GM20000 (cell line): ENCODE measurements at regions not wholly inside any gene's neighbourhood (a gene's known extent, or its start where the extent isn't known, plus 50 kb on each side); places are given as distances from the start of the nearest gene placed in this dataset.

Experiments used
- DNase-seq: peaks from one replicate; pipeline ENCODE4 v3.0.0; 2012; ENCODE audit warnings: low spot score
- TF ChIP-seq, protein P1 (sequence below): IDR thresholded peaks from 2 replicates; pipeline ENCODE4 v1.5.1; 2012; ENCODE audit warnings: mild to moderate bottlenecking, control low read depth; ENCODE audit errors: extremely low read depth, missing control alignments

DNA sequence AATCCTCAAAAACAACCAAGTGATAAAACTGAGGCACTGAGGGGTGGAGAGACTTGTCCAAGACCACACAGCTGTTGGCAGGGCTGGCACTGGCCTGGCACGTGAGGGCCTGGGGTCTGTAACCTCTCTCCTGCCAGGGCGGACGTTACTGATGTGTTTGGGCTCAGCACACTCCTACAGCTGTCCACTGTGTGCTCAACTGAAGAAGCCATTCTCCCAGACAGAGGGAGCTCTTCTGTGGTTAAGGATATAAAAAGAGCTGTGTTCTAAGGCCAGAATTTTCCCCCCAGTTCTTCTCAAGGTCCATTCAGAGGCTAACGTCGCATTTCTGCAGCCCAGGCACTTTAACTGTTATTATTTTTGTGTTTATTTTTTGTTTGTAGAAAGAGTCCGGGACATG, 429.0 kb upstream of the ATP11B start:
- TF ChIP-seq, protein P1, sequence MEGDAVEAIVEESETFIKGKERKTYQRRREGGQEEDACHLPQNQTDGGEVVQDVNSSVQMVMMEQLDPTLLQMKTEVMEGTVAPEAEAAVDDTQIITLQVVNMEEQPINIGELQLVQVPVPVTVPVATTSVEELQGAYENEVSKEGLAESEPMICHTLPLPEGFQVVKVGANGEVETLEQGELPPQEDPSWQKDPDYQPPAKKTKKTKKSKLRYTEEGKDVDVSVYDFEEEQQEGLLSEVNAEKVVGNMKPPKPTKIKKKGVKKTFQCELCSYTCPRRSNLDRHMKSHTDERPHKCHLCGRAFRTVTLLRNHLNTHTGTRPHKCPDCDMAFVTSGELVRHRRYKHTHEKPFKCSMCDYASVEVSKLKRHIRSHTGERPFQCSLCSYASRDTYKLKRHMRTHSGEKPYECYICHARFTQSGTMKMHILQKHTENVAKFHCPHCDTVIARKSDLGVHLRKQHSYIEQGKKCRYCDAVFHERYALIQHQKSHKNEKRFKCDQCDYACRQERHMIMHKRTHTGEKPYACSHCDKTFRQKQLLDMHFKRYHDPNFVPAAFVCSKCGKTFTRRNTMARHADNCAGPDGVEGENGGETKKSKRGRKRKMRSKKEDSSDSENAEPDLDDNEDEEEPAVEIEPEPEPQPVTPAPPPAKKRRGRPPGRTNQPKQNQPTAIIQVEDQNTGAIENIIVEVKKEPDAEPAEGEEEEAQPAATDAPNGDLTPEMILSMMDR, result no peak
- DNase-seq, result no peak

DNA sequence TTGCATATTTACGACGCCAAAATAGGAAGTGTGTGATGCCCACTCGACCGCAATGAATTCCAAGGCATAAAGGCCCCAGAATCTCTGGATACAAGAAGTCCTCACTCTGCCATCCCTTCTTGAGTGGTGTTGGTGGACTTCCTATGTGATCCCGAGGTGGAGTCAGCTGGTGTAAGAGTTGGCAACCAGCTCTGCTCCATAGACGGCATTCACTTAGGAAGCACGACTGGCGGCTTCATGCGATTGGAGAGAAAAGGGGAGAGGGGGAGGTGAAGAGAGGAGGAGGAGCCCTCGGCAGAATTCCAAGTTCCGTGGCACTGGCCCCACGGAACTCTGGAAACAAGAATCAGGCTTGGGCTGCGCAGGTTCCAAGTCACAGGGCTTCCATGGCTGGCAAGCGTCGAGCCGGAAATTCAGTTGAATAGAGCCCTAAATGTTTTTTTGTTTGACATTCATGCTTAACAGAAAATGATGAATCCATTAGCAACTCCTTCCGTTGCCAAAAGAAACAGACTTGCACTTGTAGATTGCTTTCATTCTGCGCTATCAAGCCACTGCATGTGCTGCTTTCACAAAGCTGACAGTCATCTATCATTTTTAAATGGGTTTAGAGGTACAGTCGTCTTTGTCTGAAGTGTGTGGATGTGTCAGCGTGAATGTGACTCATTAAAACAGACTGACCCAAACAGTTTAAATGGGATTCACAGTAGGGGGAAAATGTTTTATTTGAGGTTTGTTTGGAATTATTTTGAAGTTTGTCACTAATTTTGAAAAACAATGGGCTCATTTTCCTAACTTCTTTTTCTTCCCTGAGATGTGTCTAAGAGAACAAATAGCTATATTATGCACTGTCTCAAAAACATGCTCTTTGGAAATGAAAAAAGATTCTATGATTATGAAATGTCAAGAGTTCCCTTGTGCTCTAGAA, 428.3 kb upstream of the ATP11B start:
- DNase-seq, result no peak
- TF ChIP-seq, protein P1, result no peak

DNA sequence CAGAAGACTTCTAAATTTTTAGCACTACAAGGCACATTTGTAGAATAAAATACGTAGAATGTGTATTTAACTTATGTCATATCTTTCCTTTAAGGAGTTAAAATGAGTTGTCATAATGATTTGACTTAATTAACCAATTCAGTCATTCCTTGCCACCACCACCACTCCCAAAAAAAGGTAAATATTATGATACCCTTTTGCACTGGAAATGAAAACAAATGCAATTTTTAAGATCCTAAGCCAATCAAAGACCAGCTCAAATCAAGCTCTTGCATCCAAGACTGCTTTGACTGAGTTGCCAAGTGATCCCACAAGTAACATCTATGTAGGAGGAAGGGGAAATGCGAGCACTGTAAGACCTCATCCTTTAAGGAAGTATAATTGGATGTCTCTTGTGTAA, 426.6 kb upstream of the ATP11B start:
- TF ChIP-seq, protein P1, result no peak
- no peak for DNase-seq

DNA sequence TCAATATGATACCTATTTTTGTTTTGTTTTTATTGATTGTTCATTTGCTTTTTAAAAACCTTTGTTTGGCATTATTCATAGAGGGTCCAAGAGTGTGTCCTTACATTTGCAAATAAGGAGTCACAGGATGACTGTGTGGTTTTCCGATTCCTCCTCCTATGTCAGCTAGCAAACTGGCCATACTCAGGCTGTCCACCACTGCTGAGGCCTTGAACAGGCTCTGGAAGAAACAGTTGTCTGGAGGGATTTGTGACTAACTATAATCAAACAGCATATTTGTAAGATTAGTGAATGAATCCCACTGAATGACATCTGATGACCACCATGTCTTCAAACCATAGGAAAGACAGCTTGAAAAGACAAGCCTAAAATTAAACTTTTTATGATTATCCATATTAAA, 423.4 kb upstream of the ATP11B start:
- TF ChIP-seq, protein P1, result no peak
- no peak for DNase-seq

DNA sequence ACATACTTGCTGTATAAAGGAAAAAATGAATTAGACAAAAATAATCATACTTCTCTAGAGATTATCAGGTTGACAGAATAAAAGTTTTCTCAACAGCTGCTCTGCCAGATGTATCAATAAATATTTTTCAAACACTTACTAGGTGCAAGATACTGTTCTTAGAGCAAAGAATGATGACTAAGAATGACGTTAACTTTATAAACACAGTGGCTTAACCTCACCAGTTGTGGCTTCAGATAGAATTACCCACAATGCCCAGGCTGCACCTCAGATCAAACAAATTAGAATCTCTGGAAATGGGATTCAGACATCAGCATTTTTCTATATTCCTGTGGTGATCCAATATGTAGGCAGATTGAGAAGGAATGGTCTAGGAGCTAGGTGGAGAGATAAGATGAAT, 422.4 kb upstream of the ATP11B start:
- TF ChIP-seq, protein P1, result no peak
- DNase-seq, result no peak

DNA sequence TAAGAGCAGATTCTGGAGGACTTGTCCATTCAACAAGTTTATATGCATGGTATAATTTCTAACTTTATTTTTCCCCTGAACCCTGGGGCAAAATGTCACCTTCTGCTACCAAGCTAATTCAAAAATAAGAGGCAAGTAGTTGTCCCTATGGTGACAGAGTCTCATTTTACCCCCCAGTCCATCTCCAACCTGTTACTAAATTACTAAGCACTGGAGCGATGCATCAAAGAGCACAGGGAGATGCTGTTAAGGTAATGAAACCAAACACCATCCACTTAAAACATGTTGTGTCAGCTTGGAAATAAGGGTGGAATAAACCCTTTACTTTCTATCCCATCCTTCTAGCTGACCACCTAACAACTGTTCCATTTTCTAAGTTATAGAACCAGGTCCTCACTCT, 417.4 kb upstream of the ATP11B start:
- DNase-seq, result no peak
- TF ChIP-seq, protein P1, result no peak

DNA sequence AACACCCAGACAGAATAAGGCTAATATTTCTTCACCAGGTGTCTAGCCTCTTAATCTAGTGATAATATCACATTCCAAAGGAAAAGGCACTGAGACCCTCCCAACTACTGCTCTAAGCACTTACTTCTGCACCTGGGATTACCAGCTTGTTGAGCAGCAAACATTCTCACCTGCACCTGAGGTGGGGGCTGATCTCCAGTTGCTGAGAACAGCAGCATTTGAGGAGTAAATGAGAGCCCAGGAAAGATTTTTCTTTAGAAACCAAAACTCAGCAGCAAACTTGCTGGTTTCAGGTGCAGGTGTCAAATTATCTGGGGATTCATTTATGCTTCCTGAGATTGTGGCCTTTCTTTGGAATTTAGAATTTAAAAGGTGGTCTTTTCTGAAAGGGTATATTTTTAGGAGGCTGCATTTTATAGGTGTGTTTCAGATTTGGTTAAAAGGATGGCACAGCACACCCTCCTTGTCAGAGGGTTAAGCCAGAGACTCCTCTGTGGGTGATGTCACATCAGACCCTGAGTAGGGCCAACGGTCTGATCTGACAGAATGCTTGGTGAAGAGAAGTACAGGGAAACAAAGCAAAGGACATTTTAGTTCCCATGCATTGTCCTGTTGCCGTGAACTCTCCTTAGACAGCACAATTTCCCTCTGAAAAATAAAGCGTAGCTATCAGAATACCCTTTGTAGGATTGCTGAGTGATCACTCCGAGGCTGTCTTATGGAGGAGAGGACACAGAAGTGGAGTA, 411.0 kb upstream of the ATP11B start:
- TF ChIP-seq, protein P1, result no peak
- DNase-seq, result no peak
